Fibroblast of peridontal ligament (primary cell): ENCODE measurements at regions not wholly inside any gene's neighbourhood (a gene's known extent, or its start where the extent isn't known, plus 50 kb on each side); places are given as distances from the start of the nearest gene placed in this dataset.
A peak's percentile ranks its signal among the peaks of the same experiment; 100 is the strongest.
"Not testable (repeated sequence)": the region's sequence is repeated elsewhere in the genome, so short reads cannot be mapped to it uniquely, and the experiment has no call there.

ENCODE experiments used
- DNase-seq: peaks from one replicate; pipeline ENCODE4 v3.0.0-alpha.2; 2010; ENCODE audit errors: extremely low read depth

GRCh38 chr14:83091991-83092956 lies 1558.6 kb upstream of the SEL1L start:
- DNase-seq, result not testable (repeated sequence)

DNA sequence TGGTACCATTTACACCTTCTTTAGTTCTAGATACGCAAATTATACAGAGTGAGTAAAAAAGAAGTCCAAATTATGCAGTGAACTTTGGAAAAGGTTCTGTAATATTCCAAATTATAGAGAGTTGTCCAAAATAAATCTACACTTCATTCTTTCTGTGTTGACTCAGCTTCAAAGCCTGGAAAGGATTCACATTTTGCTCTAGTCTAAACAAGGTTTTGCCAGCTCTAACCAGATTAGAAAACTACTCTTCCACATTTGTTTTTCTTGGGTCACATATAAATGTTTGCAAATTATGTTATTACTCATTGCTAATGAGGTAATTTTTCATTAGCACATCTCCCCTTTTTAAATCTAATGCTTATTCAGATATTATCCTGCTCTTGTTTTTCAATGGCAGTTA lies 1562.4 kb upstream of the SEL1L start:
- peak; percentile 35 for DNase-seq

DNA sequence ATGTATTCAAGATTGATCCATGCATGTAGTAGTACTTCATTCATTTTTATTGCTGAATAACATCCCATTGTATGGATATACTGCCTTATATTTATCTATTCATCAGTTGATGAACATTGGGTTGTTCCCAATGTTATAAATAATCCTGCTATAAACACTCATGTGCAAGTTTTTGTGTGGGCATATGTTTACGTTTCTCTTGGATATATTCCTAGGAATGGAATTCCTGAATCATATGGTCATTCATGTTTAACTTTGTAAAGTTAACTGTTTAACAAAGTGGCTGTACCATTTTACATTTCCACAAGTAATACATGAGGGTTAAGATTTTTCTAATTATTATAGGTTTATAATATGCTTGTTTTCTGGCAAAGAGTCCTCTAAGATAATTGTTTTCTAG lies 1568.2 kb upstream of the SEL1L start:
- DNase-seq, result peak; percentile 44

DNA sequence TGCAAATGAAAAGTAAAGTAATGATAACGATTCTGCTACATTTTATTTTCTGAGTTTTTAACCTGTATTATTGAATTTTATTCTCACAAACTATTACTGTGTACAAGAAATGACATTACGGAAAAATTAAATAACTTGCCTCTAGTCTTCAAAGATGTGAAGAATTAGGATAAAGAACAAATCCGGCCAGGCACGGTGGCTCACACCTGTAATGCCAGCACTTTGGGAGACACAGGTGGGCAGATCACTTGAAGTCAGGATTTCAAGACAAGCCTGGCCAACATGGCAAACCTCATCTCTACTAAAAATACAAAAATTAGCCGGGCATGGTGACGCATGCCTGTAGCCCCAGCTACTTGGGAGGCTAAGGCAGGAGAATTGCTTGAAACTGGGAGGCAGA lies 1584.4 kb upstream of the SEL1L start:
- DNase-seq, result no peak

GRCh38 chr14:83120187-83120586 lies 1586.5 kb upstream of the SEL1L start:
- DNase-seq, result no peak

- no peak for DNase-seq
Measured at GRCh38 chr14:83126076-83126475, 1592.4 kb upstream of the SEL1L start.

DNA sequence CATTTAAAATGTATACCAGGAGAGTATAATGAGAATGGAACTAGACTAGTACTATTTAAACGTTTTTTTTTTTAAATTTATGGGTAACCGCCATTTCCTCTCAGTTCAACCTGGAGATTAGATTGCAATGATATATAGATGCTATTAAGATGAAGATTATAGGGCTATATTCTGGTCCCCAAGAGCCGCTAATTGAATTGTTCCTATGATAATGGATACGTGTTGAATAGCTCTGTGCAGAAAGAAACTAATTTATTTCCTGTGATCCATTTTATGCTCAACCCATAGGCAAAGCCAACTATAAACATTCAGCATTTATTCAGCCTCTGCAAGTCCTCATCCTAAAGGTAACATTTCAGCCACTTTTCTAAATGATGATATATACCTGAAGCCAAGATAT lies 1595.1 kb upstream of the SEL1L start:
- no peak for DNase-seq

- no peak for DNase-seq
Measured at GRCh38 chr14:83129496-83129895, 1595.8 kb upstream of the SEL1L start.

GRCh38 chr14:83133981-83134645 lies 1600.5 kb upstream of the SEL1L start:
- no peak for DNase-seq

- DNase-seq, result no peak
Measured at GRCh38 chr14:83140756-83141155, 1607.1 kb upstream of the SEL1L start.

GRCh38 chr14:83147006-83147405 lies 1613.4 kb upstream of the SEL1L start:
- DNase-seq, result peak; percentile 63

- no peak for DNase-seq
Measured at GRCh38 chr14:83151571-83151970, 1617.9 kb upstream of the SEL1L start.

DNA sequence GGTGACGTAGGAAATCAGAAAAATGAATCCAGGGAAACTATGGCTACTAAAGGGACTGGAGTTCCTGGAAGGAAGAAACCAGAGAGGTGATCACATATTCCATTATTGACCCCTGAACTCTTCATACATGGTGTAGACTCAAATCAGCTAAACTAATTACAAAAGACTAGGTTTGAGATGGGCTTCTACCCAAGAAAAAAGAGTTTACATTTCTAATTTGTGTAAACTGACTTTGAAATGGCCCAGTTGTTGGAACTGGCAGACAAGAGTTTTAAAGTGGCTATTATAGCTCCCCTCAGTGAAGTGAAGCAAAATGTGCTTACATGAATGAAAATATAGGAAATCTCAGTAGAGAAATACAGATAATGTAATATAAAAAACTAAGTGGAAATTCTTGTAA lies 1619.4 kb upstream of the SEL1L start:
- no peak for DNase-seq

GRCh38 chr14:83162361-83162929 lies 1628.8 kb upstream of the SEL1L start:
- DNase-seq, result no peak

DNA sequence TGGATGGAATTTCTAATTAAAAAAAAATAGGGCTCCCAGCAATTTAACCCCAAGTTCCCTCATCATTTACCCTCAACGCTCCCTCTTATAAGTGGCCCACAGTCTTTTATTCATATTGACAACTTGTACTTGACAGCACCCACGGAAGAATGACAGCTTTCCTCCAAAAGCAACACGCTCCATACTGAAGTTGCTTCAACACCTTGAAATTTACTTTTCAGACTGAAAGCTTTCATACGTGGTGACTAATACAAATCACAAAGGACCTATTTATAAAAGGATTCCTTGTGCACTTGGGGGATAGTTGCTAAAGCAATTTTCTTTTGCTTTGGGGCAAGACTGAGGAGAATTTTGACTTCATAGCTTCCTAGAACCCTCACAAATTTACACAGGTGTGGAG lies 1629.4 kb upstream of the SEL1L start:
- peak; percentile 7 for DNase-seq

DNA sequence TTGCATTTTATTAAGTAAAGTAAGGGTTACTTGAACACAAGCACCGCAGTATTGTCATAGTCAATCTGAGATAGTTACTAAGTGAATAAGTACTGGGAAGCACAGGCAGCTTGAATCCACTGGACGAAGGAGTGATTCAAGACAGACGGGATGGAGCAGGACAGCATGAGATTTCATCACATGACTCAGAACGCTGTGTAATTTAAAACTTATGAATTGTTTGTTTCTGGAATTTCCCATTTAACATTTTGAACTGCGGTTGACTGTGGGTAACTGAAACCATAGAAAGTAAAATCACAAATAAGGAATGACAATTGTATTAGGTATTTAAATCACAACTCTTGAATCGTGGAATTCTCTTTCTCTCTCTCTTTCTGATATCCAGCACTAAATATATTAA lies 1630.4 kb upstream of the SEL1L start:
- DNase-seq, result peak; percentile 92

DNA sequence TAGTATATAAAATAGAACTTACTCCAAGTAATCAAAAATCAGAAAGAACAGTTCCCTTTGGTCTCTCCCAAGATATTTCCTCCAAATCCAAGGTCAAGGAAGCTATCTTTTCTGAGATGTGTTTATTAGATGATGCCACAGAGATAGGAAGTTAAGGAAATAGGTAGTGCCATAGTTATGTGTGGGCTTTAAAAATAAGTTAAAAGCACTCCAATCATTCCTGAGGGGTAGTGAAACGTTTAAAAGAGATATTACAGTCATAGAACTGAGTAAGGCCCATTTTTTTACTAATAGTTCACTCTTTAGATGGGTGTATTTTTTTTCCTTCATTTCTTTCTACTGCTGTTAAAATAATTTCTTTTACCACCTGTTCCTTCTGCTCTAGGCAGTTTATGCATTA lies 1630.9 kb upstream of the SEL1L start:
- no peak for DNase-seq

GRCh38 chr14:83170165-83170564 lies 1636.5 kb upstream of the SEL1L start:
- no peak for DNase-seq

GRCh38 chr14:83171761-83172160 lies 1638.1 kb upstream of the SEL1L start:
- DNase-seq, result no peak

GRCh38 chr14:83172363-83172762 lies 1638.7 kb upstream of the SEL1L start:
- peak; percentile 67 for DNase-seq

DNA sequence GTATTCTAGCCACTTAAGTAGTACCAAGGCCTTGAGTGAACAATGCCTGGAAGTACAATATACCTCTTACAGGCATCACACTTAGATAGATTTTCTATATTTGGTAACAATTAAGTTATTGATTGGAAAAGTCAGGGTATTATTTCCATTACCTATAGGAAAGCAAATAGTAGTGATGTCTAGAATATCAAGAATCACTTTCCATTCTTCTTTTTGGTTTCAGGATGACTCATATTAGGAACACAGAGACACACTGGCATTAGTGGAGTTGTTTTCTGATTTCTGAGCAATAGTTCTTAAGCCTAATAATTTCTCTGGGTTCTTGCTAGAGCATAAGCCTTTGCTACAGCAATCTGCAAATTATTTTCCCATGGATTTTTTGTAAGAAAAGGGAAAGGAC lies 1640.0 kb upstream of the SEL1L start:
- no peak for DNase-seq

GRCh38 chr14:83184531-83184930 lies 1650.9 kb upstream of the SEL1L start:
- DNase-seq, result no peak

- peak; percentile 8 for DNase-seq
Measured at GRCh38 chr14:83188311-83188710, 1654.7 kb upstream of the SEL1L start.
